ENCODE measurements at regions not wholly inside any gene's neighbourhood (a gene's known extent, or its start where the extent isn't known, plus 50 kb on each side); places are given as distances from the start of the nearest gene placed in this dataset.
A peak's percentile ranks its signal among the peaks of the same experiment; 100 is the strongest.

- no peak overlapping the region for H3K4me3 ChIP-seq (ENCODE audit: control insufficient read depth, low read depth, low read length)
- TF ChIP-seq, protein P1, sequence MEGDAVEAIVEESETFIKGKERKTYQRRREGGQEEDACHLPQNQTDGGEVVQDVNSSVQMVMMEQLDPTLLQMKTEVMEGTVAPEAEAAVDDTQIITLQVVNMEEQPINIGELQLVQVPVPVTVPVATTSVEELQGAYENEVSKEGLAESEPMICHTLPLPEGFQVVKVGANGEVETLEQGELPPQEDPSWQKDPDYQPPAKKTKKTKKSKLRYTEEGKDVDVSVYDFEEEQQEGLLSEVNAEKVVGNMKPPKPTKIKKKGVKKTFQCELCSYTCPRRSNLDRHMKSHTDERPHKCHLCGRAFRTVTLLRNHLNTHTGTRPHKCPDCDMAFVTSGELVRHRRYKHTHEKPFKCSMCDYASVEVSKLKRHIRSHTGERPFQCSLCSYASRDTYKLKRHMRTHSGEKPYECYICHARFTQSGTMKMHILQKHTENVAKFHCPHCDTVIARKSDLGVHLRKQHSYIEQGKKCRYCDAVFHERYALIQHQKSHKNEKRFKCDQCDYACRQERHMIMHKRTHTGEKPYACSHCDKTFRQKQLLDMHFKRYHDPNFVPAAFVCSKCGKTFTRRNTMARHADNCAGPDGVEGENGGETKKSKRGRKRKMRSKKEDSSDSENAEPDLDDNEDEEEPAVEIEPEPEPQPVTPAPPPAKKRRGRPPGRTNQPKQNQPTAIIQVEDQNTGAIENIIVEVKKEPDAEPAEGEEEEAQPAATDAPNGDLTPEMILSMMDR (conservative IDR thresholded peaks at IDR 0.05; ENCODE audit: control insufficient read depth, insufficient read depth, low read depth, low read length) = no peak
- DNase-seq (ENCODE audit: low read depth) = no peak
Observed at GRCh38 chr14:98951521-98952152, 320.4 kb downstream of the BCL11B start.

- TF ChIP-seq, protein P1 (conservative IDR thresholded peaks at IDR 0.05; ENCODE audit: control insufficient read depth, insufficient read depth, low read depth, low read length) = no peak
- DNase-seq (ENCODE audit: low read depth) = peak; percentile 80
- no peak overlapping the region for H3K4me3 ChIP-seq (ENCODE audit: control insufficient read depth, low read depth, low read length)
Observed at GRCh38 chr14:98952593-98953350, 319.2 kb downstream of the BCL11B start.

GRCh38 chr14:98953551-98954348 lies 318.2 kb downstream of the BCL11B start:
- no peak overlapping the region for H3K4me3 ChIP-seq (ENCODE audit: control insufficient read depth, low read depth, low read length)
- DNase-seq (ENCODE audit: low read depth) = peak; percentile 82
- TF ChIP-seq, protein P1 (conservative IDR thresholded peaks at IDR 0.05; ENCODE audit: control insufficient read depth, insufficient read depth, low read depth, low read length) = no peak

DNA sequence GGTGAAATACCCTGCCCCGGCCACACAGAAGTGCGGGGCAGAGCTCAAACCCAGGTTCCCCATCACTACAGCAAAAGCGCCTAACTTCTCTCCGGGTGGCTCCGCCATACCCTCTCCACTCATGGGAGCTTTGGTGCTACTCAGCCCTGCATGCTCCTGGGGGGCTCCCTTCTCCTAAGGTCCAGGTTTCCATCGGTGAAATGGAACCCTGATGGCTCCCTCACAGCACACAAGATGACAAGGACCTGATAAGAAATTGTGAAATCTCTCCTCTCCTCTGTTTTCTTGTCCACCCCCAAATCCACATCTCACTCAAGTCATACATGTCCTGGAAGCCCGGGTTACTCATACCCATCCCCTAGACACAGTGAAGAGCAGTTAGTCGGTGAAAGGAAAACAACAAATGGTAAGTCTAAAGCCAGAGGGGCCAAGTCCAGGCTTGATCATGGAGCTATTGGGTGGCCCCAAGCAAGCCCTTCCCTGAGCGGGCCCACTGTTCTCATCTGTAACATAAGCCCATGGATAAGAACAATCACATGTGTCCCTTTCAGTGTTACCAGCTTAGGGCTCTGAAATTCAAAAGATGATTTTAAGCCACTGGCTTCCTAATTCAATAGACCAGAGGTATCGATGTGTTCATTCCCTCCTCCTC lies 317.5 kb downstream of the BCL11B start:
- DNase-seq (ENCODE audit: low read depth) = peak; percentile 13
- TF ChIP-seq, protein P1 (conservative IDR thresholded peaks at IDR 0.05; ENCODE audit: control insufficient read depth, insufficient read depth, low read depth, low read length) = no peak
- no peak overlapping the region for H3K4me3 ChIP-seq (ENCODE audit: control insufficient read depth, low read depth, low read length)

DNA sequence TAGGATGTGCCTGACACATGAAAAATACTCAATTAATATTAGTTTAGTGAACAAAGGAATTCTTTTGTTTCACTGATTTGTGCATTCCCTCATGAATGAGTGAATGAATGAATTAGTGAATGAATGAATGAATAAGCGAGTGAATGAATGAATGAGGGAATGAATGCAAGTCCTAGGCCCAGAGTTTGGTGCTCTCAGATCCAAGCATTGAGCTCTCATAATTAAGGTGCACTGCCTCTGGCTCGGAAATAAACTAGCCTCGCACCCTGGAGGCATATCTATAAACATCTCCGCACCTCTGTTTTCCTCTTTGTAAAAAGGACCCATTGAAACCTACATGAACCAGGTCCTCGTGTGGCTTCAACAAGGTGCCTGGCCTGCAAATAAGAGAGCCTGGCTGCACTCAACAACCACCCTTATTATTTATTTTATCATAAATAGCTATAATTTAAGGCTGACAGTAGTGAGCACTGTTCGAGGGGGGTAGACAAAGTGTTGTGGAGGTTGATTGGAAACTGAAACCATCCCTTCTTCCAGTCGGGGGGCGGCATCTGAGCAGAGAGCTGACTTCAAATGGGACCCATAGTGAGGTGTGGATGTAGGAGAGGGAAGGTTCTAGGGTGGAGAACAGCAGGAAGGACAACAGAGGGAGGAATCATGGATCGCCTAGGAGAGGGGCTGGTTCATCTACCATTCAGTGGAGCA lies 316.8 kb downstream of the BCL11B start:
- TF ChIP-seq, protein P1 (conservative IDR thresholded peaks at IDR 0.05; ENCODE audit: control insufficient read depth, insufficient read depth, low read depth, low read length) = no peak
- no peak for DNase-seq (ENCODE audit: low read depth)
- no peak overlapping the region for H3K4me3 ChIP-seq (ENCODE audit: control insufficient read depth, low read depth, low read length)

- DNase-seq (ENCODE audit: low read depth) = no peak
- TF ChIP-seq, protein P1 (conservative IDR thresholded peaks at IDR 0.05; ENCODE audit: control insufficient read depth, insufficient read depth, low read depth, low read length) = no peak
- H3K4me3 ChIP-seq (ENCODE audit: control insufficient read depth, low read depth, low read length) = no peak overlapping the region
Observed at GRCh38 chr14:98955741-98956070, 316.3 kb downstream of the BCL11B start.

Data from fibroblast of mammary gland (primary cell).